Neural progenitor cell (in vitro differentiated cells): ENCODE measurements at regions not wholly inside any gene's neighbourhood (a gene's known extent, or its start where the extent isn't known, plus 50 kb on each side); places are given as distances from the start of the nearest gene placed in this dataset.
"Not testable (repeated sequence)": the region's sequence is repeated elsewhere in the genome, so short reads cannot be mapped to it uniquely, and the experiment has no call there.

Source experiments
- DNase-seq: peaks from one replicate; pipeline ENCODE4 v3.0.0-alpha.2; 2016; ENCODE audit warnings: low spot score
- H2AFZ ChIP-seq: fragments of 200-600 bp; sonication (generic); replicated peaks from 2 replicates; pipeline ENCODE4 v1.6.1; 2016; ENCODE audit warnings: antibody characterized with exemption
- H3F3A ChIP-seq: fragments of 200-600 bp; sonication (generic); 2 replicates; pipeline ENCODE4 v1.6.1; 2016; ENCODE audit warnings: antibody characterized with exemption, low read depth
- H3K27ac ChIP-seq: fragments of 200-600 bp; sonication (generic); 2 replicates; pipeline ENCODE4 v1.5.1; 2016; ENCODE audit warnings: mild to moderate bottlenecking
- H3K27me3 ChIP-seq: fragments of 200-600 bp; sonication (generic); 2 replicates; pipeline ENCODE4 v1.6.1; 2016; ENCODE audit warnings: mild to moderate bottlenecking, moderate library complexity
- H3K36me3 ChIP-seq: fragments of 200-600 bp; sonication (generic); 2 replicates; pipeline ENCODE4 v1.5.1; 2016
- H3K4me1 ChIP-seq: fragments of 200-600 bp; sonication (generic); 2 replicates; pipeline ENCODE4 v1.6.1; 2016; ENCODE audit warnings: mixed run types
- H3K4me2 ChIP-seq: fragments of 200-600 bp; sonication (generic); 2 replicates; pipeline ENCODE4 v1.6.1; 2016
- H3K4me3 ChIP-seq: fragments of 200-600 bp; sonication (generic); 2 replicates; pipeline ENCODE4 v1.5.1; 2016
- H3K79me2 ChIP-seq: fragments of 200-600 bp; sonication (generic); 2 replicates; pipeline ENCODE4 v1.6.1; 2016; ENCODE audit warnings: low read depth
- H3K9ac ChIP-seq: fragments of 200-600 bp; sonication (generic); 2 replicates; pipeline ENCODE4 v1.6.1; 2016
- H3K9me3 ChIP-seq: fragments of 200-600 bp; sonication (generic); 2 replicates; pipeline ENCODE4 v1.5.1; 2016; ENCODE audit warnings: low read depth
- H4K20me1 ChIP-seq: fragments of 200-600 bp; sonication (generic); 2 replicates; pipeline ENCODE4 v1.6.1; 2016; ENCODE audit warnings: low read depth
- H3K27ac Mint-ChIP-seq: 3 replicates; pipeline ENCODE4 v1.8.0; 2021; ENCODE audit warnings: mixed read lengths
- H3K27me3 Mint-ChIP-seq: 2 replicates; pipeline ENCODE4 v1.8.0; 2022; ENCODE audit warnings: low read depth, mild to moderate bottlenecking, inconsistent platforms, moderate library complexity, mixed read lengths; ENCODE audit not compliant: insufficient read depth
- H3K36me3 Mint-ChIP-seq: 3 replicates; pipeline ENCODE4 v1.8.0; 2021; ENCODE audit warnings: mixed read lengths
- H3K4me1 Mint-ChIP-seq: 3 replicates; pipeline ENCODE4 v1.8.0; 2021; ENCODE audit warnings: mixed read lengths
- H3K4me3 Mint-ChIP-seq: 3 replicates; pipeline ENCODE4 v1.8.0; 2021; ENCODE audit warnings: mild to moderate bottlenecking, moderate library complexity, mixed read lengths
- H3K9me3 Mint-ChIP-seq: 3 replicates; pipeline ENCODE4 v1.8.0; 2020; ENCODE audit warnings: mixed read lengths
- EZH2 ChIP-seq: fragments of 200-600 bp; sonication (generic); IDR thresholded peaks from 2 replicates; pipeline ENCODE4 v1.6.1; 2017; ENCODE audit warnings: antibody characterized with exemption, mild to moderate bottlenecking, moderate library complexity
- EZH2phosphoT487 ChIP-seq: fragments of 200-600 bp; sonication (generic); IDR thresholded peaks from 2 replicates; pipeline ENCODE4 v1.6.1; 2017; ENCODE audit warnings: antibody characterized with exemption
- TF ChIP-seq, protein P1 (sequence below): fragments of 200-600 bp; sonication (generic); IDR thresholded peaks from 2 replicates; pipeline ENCODE4 v1.5.1; 2017; ENCODE audit warnings: antibody characterized with exemption, mild to moderate bottlenecking

DNA sequence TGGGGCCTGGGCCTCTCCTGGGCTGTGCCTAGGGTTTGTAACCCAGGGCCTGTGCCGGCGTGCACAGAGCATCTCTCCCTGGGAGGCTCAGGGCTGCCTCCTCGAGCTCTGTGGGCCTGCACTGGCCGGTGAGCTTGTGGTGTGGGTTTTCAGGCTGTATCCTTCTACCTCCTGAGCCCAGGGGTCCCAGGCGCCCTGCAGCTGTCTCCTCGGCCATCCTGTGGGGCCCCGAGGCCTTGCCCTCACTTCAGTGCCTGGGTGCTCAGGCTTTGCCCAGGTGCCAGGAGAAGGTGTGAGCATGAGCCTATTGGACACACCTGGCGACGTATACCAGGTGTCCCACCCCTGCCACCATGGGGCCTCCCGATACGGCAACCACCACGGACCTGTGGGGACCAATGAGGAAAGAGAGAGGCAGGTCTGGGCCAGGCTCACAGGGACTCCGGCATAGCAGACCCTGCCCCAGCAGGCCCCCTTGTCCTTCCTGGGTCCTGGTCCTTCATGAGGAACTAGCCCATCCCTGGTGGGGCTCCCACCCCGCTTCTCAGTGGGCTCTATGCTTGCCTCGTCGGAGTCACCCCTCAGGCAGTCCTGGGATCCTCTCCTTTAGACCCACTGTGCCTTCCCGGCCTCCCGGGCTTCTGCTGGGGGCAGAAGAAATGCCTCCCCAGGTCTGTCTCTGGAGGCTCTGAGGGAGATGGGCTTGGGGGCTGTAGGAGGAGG lies 400.2 kb downstream of the TMEM121 start:
- no peak overlapping the region for H3K27ac Mint-ChIP-seq
- Histone ChIP-seq H3K9me3 (peaks cover 9% of the 10 kb centered on the region), H3K4me1 (no peaks in the 10 kb centered on the region), H3K9ac (no peak overlapping the region), H3K27ac (no peak overlapping the region), H3K27me3 (no peaks in the 10 kb centered on the region), H4K20me1 (no peaks in the 10 kb centered on the region), H3K36me3 (no peaks in the 10 kb centered on the region), H3F3A (no peaks in the 10 kb centered on the region), H2AFZ (no peak overlapping the region), H3K4me3 (no peak overlapping the region), H3K4me2 (no peak overlapping the region), H3K79me2 (no peaks in the 10 kb centered on the region)
- no peaks in the 10 kb centered on the region for H3K36me3 Mint-ChIP-seq
- H3K27me3 Mint-ChIP-seq: peaks cover 4% of the 10 kb centered on the region
- TF ChIP-seq, protein P1, sequence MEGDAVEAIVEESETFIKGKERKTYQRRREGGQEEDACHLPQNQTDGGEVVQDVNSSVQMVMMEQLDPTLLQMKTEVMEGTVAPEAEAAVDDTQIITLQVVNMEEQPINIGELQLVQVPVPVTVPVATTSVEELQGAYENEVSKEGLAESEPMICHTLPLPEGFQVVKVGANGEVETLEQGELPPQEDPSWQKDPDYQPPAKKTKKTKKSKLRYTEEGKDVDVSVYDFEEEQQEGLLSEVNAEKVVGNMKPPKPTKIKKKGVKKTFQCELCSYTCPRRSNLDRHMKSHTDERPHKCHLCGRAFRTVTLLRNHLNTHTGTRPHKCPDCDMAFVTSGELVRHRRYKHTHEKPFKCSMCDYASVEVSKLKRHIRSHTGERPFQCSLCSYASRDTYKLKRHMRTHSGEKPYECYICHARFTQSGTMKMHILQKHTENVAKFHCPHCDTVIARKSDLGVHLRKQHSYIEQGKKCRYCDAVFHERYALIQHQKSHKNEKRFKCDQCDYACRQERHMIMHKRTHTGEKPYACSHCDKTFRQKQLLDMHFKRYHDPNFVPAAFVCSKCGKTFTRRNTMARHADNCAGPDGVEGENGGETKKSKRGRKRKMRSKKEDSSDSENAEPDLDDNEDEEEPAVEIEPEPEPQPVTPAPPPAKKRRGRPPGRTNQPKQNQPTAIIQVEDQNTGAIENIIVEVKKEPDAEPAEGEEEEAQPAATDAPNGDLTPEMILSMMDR: no peak
- TF ChIP-seq EZH2 (no peak), EZH2phosphoT487 (no peak)
- H3K4me3 Mint-ChIP-seq: no peak overlapping the region
- H3K4me1 Mint-ChIP-seq: no peaks in the 10 kb centered on the region
- H3K9me3 Mint-ChIP-seq: peaks cover 51% of the 10 kb centered on the region
- DNase-seq: no peak

DNA sequence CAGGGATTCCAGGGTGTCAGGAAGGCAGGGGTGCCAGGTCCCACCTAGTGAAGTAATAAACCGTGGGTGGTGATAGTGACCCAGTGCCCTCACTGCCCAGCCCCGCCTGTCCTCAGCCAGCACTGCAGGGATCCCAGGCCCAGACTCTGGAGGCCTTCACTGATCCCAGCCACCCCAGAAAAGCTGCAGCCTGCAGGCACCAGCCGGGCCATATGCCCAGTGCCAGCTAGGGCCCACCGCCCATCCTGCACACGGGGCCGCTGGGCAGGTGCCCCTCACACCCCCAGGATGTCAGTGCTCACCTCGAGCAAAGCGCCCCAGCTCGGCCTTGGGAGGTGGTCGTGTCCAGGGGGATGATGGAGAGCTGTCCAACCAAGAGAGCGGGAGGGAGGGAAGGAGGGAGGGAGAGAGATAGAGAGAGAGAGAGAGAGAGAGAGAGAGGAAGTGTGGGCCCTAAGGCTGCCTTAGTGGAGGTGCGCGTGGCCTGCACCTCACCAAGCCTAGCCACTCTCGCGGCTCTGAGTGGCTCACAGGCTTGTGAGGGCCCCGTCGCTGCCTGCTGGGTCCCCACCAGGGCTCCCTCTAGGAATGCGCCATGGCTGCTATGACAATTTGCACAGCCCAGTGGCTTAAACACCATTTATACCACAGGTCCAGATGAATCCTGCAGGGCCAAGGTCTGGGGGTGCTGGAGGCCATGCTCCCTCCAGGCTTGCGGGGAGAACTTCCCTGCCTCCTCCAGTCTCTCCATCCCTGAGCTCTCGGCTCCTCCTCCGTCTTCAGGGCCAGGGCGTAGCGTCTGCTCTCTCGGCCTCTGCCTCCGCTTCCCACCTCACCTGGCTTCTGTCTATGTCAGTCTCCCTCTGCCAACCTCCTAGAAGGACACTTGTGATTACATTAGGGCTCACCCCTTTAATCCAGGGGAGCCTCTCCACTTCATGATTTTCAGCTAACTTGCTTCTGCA lies 401.0 kb downstream of the TMEM121 start:
- no peaks in the 10 kb centered on the region for H3K4me1 ChIP-seq
- H3K27me3 ChIP-seq: no peaks in the 10 kb centered on the region
- Mint-ChIP-seq H3K27me3 (peaks cover 3% of the 10 kb centered on the region), H3K4me1 (no peaks in the 10 kb centered on the region), H3K36me3 (no peaks in the 10 kb centered on the region), H3K4me3 (no peak overlapping the region), H3K9me3 (peaks cover 50% of the 10 kb centered on the region), H3K27ac (no peak overlapping the region)
- TF ChIP-seq EZH2phosphoT487: no peak
- TF ChIP-seq, protein P1: no peak
- no peak for TF ChIP-seq EZH2
- DNase-seq: no peak
- no peaks in the 10 kb centered on the region for H4K20me1 ChIP-seq
- H3K79me2 ChIP-seq: no peaks in the 10 kb centered on the region
- H3F3A ChIP-seq: no peaks in the 10 kb centered on the region
- H3K4me2 ChIP-seq: no peak overlapping the region
- no peak overlapping the region for H3K27ac ChIP-seq
- H3K9ac ChIP-seq: no peak overlapping the region
- no peak overlapping the region for H3K4me3 ChIP-seq
- peaks cover 8% of the 10 kb centered on the region for H3K9me3 ChIP-seq
- no peak overlapping the region for H2AFZ ChIP-seq
- H3K36me3 ChIP-seq: no peaks in the 10 kb centered on the region

DNA sequence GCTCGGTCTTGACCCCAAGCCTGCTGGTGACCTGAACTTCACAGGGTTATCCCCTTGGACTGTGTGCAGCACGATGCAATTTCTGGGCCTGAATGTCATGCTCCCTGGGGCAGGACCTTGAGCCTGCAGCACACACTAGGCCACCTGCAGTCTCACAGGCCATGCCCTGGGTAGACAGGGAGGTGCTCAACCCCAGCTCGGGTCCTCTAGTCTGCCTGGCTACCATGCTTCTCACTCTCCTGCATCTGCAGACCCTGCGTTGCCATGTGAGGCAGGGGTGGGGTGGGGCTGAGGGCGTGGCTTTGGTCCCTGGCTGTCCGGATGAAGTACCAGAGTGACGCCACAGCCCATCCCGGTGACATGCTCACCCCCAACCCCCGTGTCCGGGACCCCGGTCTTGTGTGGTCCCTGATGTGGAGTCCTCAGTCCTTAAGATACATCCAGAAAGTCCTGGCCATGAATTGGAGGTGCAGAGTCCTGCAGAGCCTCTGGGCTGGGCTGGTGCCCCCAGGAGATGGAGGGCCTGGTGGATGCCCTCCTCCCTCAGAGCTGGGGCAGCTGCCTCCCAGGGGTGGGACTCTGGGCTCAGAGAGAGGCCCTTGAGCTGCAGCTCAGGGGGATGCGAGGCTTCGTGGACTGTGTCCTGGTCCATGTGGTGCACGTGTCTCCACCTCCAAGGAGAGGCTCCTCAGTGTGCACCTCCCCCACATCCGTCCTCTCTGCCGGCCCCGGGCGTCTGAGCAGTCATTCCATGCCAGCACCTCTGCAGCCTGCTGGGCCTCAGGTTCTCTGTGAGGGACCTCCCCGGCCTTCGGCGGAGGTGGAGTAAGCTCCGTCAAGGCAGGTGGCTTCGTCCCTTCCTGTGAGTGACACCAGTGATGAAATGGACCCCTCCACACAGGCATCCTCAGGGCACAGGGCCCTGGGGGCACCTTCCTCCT lies 402.1 kb downstream of the TMEM121 start:
- H3K27me3 ChIP-seq, H3K27ac Mint-ChIP-seq, H3K4me1 ChIP-seq, H3K36me3 ChIP-seq, H3K9me3 ChIP-seq, H2AFZ ChIP-seq, H4K20me1 ChIP-seq, H3K4me3 Mint-ChIP-seq, H3K27ac ChIP-seq, H3F3A ChIP-seq, H3K4me1 Mint-ChIP-seq, H3K79me2 ChIP-seq, H3K27me3 Mint-ChIP-seq, DNase-seq, H3K4me2 ChIP-seq, H3K4me3 ChIP-seq, H3K9ac ChIP-seq, H3K36me3 Mint-ChIP-seq: not testable (repeated sequence)
- peaks cover 46% of the 10 kb centered on the region for H3K9me3 Mint-ChIP-seq
